ENCODE measurements at regions not wholly inside any gene's neighbourhood (a gene's known extent, or its start where the extent isn't known, plus 50 kb on each side); places are given as distances from the start of the nearest gene placed in this dataset.

GRCh38 chr15:47644722-47645121 lies 72.6 kb upstream of the SEMA6D start:
- 89% methylated on average over 2 of the region's 3 CpGs for WGBS (ENCODE audit: insufficient coverage)
- H3K4me3 Mint-ChIP-seq = no peak overlapping the region
- H3K36me3 ChIP-seq (replicated peaks in 1 of 2; ENCODE audit: control extremely low read depth in 1 of 2, control insufficient read depth in 1 of 2, extremely low read depth in 1 of 2, insufficient read depth in 2 of 2, low read length in 1 of 2) = no peaks in the 10 kb centered on the region

DNA sequence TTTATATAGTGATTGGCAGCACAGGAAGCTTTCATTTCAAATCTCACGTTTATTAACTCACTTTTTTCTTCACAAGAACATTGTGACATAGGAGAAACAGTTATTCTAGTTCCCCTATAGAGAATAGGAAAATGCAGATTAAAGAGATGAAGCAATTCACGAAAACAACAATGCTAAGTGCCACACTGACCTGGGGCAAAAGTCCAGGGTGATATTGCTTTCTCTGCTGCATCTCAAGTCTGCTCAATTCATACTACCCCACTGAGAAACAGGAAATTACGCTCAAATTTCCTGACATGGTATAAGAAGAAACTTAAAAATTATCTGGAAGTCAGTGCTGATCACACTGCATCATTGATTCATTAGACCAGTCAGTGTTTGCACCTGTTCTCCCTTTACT lies 66.7 kb upstream of the SEMA6D start:
- Histone ChIP-seq H3K27me3 (replicated peaks in 1 of 4; ENCODE audit: control extremely low read depth in 1 of 4, control insufficient read depth in 3 of 4, insufficient read depth in 4 of 4, low read length in 3 of 4) (peaks cover 0 to 3% (median 0%) of the 10 kb centered on the region in 4 experiments), H3K79me2 (ENCODE audit: control insufficient read depth, insufficient read depth, low read length) (no peaks in the 10 kb centered on the region), H4K20me1 (ENCODE audit: control insufficient read depth, insufficient read depth, low read length, poor library complexity, severe bottlenecking) (no peaks in the 10 kb centered on the region), H3K27ac (ENCODE audit: low read length in 2 of 2) (no peak overlapping the region), H3K9me3 (ENCODE audit: control extremely low read depth in 1 of 3, control insufficient read depth in 2 of 3, insufficient read depth in 1 of 3, low read length in 2 of 3) (no peaks in the 10 kb centered on the region), H3K4me2 (replicated peaks; ENCODE audit: low read depth, low read length, poor library complexity, severe bottlenecking) (no peak overlapping the region), H2AFZ (ENCODE audit: insufficient read depth, low read depth, low read length, poor library complexity, severe bottlenecking) (no peak overlapping the region), H3K4me1 (ENCODE audit: control insufficient read depth in 2 of 2, insufficient read depth in 2 of 2, low read length in 2 of 2) (no peaks in the 10 kb centered on the region), H3K4me3 (ENCODE audit: control extremely low read depth in 1 of 5, extremely low read depth in 1 of 5, insufficient read depth in 1 of 5, low read depth in 2 of 5, low read length in 4 of 5) (no peak overlapping the region), H3K9ac (ENCODE audit: low read length) (no peak overlapping the region), H3K36me3 (replicated peaks in 1 of 2; ENCODE audit: control extremely low read depth in 1 of 2, control insufficient read depth in 1 of 2, extremely low read depth in 1 of 2, insufficient read depth in 2 of 2, low read length in 1 of 2) (no peaks in the 10 kb centered on the region)
- POLR2A ChIA-PET = no interaction called here
- ATAC-seq (ENCODE audit: low read depth) = no peak
- no peak for DNase-seq
- no peaks in the 10 kb centered on the region for H3K4me1 Mint-ChIP-seq
- H3K27me3 Mint-ChIP-seq = no peaks in the 10 kb centered on the region
- WGBS (ENCODE audit: insufficient coverage) = no CpG with 5 or more reads among the region's 3 CpGs
- H3K9me3 Mint-ChIP-seq (ENCODE audit: insufficient read depth) = no peaks in the 10 kb centered on the region
- H3K27ac Mint-ChIP-seq = no peak overlapping the region
- no peak overlapping the region for H3K4me3 Mint-ChIP-seq
- CTCF ChIA-PET = no interaction called here
- no peak for TF ChIP-seq CTCF (IDR thresholded peaks at IDR 0.05)
- intact Hi-C loops (cut with micrococcal nuclease) = no loop called here

More at GRCh38 chr15:47644722-47645121, 72.6 kb upstream of the SEMA6D start:
- H3K4me3 ChIP-seq (ENCODE audit: control extremely low read depth in 1 of 5, extremely low read depth in 1 of 5, insufficient read depth in 1 of 5, low read depth in 2 of 5, low read length in 4 of 5) = no peak overlapping the region
- H3K4me2 ChIP-seq (replicated peaks; ENCODE audit: low read depth, low read length, poor library complexity, severe bottlenecking) = no peak overlapping the region
- no peak overlapping the region for H2AFZ ChIP-seq (ENCODE audit: insufficient read depth, low read depth, low read length, poor library complexity, severe bottlenecking)
- H3K27me3 ChIP-seq (replicated peaks in 1 of 4; ENCODE audit: control extremely low read depth in 1 of 4, control insufficient read depth in 3 of 4, insufficient read depth in 4 of 4, low read length in 3 of 4) = peaks cover 0 to 3% (median 0%) of the 10 kb centered on the region in 4 experiments
- DNase-seq (no peak), ATAC-seq (ENCODE audit: low read depth) (no peak)
- peaks cover 3% of the 10 kb centered on the region for H3K27me3 Mint-ChIP-seq
- POLR2A ChIA-PET = no interaction called here
- H3K27ac ChIP-seq (ENCODE audit: low read length in 2 of 2) = no peak overlapping the region
- no peak overlapping the region for H3K9ac ChIP-seq (ENCODE audit: low read length)
- no peaks in the 10 kb centered on the region for H4K20me1 ChIP-seq (ENCODE audit: control insufficient read depth, insufficient read depth, low read length, poor library complexity, severe bottlenecking)
- no peaks in the 10 kb centered on the region for H3K9me3 Mint-ChIP-seq (ENCODE audit: insufficient read depth)
- intact Hi-C loops (cut with micrococcal nuclease) = no loop called here
- CTCF ChIA-PET = interaction anchor here (0.6 kb wide), 1 partner anchor 341 kb away, joined by 3 read pairs; no protein-coding TSS in a partner anchor
- H3K4me1 ChIP-seq (ENCODE audit: control insufficient read depth in 2 of 2, insufficient read depth in 2 of 2, low read length in 2 of 2) = no peaks in the 10 kb centered on the region
- H3K4me1 Mint-ChIP-seq = no peaks in the 10 kb centered on the region
- no peak overlapping the region for H3K27ac Mint-ChIP-seq
- H3K9me3 ChIP-seq (ENCODE audit: control extremely low read depth in 1 of 3, control insufficient read depth in 2 of 3, insufficient read depth in 1 of 3, low read length in 2 of 3) = no peaks in the 10 kb centered on the region
- TF ChIP-seq EZH2 (IDR thresholded peaks at IDR 0.05; ENCODE audit: borderline replicate concordance, insufficient read depth, low read depth, low read length, poor library complexity, severe bottlenecking) (no peak), CTCF (IDR thresholded peaks at IDR 0.05) (no peak)
- no peaks in the 10 kb centered on the region for H3K79me2 ChIP-seq (ENCODE audit: control insufficient read depth, insufficient read depth, low read length)

All from B cell (primary cell).